ENCODE measurements at regions not wholly inside any gene's neighbourhood (a gene's known extent, or its start where the extent isn't known, plus 50 kb on each side); places are given as distances from the start of the nearest gene placed in this dataset.

GRCh38 chr7:109622320-109622719 lies 1052.6 kb downstream of the DNAJB9 start:
- TF ChIP-seq, protein P1, sequence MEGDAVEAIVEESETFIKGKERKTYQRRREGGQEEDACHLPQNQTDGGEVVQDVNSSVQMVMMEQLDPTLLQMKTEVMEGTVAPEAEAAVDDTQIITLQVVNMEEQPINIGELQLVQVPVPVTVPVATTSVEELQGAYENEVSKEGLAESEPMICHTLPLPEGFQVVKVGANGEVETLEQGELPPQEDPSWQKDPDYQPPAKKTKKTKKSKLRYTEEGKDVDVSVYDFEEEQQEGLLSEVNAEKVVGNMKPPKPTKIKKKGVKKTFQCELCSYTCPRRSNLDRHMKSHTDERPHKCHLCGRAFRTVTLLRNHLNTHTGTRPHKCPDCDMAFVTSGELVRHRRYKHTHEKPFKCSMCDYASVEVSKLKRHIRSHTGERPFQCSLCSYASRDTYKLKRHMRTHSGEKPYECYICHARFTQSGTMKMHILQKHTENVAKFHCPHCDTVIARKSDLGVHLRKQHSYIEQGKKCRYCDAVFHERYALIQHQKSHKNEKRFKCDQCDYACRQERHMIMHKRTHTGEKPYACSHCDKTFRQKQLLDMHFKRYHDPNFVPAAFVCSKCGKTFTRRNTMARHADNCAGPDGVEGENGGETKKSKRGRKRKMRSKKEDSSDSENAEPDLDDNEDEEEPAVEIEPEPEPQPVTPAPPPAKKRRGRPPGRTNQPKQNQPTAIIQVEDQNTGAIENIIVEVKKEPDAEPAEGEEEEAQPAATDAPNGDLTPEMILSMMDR (IDR thresholded peaks at IDR 0.05) = no peak
- TF ChIP-seq POLR2A (IDR thresholded peaks at IDR 0.05) (no peak), EP300 (IDR thresholded peaks at IDR 0.05) (no peak)
